Stimulated activated CD8-positive, alpha-beta memory T cell treated with anti-CD3 and anti-CD28 coated beads, Interleukin-7, amount 100 ng/mL, for 48 hours (primary cell): ENCODE measurements at regions not wholly inside any gene's neighbourhood (a gene's known extent, or its start where the extent isn't known, plus 50 kb on each side); places are given as distances from the start of the nearest gene placed in this dataset.

ENCODE experiments used
- DNase-seq, 2 donors: peaks; one replicate each; pipeline ENCODE4 v3.0.0-alpha.2; 2020; ENCODE audit warnings: low read depth in 1 of 2; ENCODE audit errors: extremely low read depth in 1 of 2

DNA sequence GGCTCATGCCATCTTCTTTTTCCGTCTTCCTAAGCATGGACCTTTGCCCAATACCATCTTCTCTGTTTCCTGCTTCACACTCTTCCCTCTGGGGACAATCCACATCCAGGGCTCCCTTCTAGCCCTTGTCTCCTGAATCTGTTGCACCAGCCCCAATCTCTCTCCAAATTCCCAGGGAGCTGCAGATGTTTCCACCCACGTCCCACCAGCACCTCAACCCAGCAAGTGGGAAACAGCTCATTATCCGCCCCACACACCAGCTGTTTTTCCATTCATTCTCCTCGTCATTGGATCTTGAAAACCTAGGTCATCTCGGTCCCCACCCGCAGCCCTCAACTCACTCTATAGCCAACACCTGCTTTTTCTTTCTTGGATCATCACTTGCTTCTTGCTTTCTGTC is 185.0 kb upstream of the CDYL start:
- DNase-seq = no peak

DNA sequence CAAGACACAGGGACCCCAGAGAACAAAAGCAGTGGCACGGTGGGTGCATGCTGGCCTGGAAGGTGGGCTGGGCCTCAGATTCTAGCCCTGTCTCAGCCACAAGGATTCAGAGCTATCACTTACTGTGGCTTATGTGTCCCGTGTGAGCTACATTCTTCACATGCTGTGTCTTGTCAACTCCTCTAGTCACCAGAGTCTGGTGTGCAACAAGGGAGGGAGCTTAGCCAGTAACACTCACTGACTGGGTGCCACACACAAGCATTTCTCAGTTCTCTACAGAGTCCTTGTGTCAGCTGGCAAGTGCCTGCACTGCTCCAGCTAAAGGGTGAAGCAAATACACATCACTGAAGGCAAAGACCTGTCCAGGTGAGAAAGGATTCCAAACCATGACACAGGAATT is 186.9 kb upstream of the CDYL start:
- DNase-seq = no peak

DNA sequence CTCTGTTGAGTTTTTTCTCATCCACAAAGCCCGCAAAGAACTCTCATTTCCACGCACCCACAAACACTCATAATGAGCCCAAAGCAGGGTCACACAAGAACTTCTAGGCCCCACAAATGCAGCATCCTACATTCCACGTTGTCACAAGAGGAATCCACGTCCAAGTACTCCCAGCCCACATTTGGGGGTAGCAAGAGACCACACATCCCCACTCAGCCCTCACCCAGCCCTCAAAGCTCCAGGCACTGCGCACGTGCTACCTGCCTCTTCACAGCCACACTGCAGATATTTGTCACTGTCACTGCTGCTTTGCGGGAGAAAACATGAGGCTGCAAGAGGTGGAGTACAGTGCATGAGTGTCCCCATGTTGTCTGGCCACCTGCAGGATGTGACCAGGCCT is 187.6 kb upstream of the CDYL start:
- no peak for DNase-seq

DNA sequence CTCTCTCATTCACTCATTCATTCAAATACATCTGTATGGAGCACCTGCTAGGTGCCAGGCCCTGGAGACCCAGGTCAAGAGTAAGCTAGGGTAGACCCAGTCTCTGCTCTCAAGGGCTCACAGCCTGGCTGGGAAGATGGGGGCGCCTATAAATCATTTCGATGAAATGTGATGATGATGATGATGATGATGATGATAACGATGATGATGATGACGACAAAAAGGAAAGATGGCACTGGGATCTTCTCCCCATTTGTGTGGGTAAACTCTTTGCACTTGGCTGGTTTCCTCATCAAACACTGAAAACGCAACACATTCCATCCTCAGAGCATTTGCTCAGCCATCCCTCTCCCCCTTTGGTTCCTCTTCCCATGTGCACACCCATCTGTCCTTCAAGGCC is 188.0 kb upstream of the CDYL start:
- no peak for DNase-seq

DNA sequence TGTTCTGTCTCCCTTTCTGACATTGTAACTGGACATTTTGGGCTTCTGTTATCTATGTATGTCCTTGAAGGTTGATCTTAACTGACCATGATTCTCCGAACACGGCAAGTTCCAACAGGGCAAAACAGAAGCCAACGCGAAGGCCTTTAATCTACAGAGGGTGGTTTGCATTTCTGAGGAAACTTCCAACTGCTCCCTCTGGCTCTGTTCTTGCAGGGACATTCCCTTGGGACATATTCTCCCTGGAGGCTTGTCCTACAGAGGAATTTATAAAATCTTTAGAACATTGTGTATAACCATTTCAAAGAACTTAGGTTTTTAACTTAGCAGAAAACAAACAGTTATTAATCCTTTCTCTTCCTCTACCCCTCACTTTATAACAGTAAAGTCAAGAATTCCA is 189.0 kb upstream of the CDYL start:
- DNase-seq = no peak

DNA sequence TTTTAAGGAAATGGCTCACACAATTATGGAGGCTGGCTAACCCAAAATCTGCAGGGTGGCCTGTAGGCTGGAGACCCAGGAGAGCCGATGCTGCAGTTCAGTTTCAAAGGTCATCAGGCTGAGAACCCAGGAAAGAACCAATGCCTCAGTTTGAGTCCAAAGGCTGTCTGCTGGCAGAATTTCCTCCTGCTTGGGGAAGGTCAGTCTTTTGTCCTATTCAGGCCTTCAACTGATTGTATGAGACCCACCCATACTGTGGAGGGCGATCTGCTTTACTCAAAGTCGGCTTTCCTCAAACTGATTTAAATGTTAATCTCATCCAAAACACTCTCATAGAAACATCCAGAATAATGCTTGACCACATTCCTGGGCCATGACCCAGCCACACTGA is 189.7 kb upstream of the CDYL start:
- no peak for DNase-seq

DNA sequence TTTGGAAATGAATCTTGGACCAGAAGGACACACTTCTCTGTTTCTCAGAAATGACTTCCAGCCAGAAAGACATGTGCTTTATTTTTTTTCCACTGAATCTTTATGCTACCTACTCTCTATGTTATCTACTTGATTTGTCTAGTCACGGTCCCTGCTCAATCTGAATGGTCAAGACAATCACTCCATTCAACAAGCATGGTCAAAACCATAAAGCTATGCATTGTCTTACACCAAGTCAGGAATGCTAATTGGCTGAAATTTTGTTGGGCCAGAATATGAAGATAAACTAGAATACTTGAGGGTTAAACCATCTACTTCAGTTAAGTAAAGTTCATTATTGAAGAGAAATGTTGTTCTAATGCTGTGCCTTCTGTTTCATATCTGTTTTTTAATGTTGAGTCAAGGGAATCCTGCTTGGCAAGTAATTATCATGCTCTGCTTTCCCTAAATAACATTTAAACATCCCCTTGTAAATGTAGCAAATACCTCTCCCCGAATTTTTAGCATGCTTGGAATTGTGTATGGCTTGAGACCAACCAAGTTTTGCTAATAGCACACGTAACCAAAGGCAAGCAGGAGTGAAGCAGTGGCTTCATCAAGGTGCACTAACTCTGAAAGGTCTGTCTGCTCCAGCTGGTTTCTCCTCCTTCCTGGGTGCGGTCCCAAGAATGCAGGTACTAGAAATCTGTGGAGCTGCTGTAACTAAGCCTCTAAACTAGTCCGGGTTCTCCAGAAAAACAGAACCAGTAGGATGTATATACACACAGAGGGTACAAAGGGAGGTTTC is 190.3 kb upstream of the CDYL start:
- no peak for DNase-seq

DNA sequence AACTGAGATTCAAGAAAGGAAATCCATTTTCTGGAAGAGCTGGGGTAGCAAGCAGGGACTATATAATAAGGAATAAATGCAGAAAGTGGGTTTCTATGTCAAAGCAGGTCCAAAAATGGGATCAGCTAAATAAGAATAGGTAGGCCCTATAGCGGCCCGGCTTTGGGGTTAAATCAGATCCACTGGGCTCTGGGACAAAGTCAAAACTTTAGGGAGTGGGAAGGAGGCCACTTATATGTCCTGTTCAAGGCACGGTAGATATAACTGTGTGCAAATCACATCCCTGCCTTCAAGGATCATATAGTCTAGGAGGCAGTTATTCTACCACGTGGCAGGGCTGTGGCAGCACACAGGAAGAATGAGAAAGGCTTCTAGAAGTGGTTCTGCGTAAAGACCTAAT is 191.4 kb upstream of the CDYL start:
- no peak for DNase-seq

DNA sequence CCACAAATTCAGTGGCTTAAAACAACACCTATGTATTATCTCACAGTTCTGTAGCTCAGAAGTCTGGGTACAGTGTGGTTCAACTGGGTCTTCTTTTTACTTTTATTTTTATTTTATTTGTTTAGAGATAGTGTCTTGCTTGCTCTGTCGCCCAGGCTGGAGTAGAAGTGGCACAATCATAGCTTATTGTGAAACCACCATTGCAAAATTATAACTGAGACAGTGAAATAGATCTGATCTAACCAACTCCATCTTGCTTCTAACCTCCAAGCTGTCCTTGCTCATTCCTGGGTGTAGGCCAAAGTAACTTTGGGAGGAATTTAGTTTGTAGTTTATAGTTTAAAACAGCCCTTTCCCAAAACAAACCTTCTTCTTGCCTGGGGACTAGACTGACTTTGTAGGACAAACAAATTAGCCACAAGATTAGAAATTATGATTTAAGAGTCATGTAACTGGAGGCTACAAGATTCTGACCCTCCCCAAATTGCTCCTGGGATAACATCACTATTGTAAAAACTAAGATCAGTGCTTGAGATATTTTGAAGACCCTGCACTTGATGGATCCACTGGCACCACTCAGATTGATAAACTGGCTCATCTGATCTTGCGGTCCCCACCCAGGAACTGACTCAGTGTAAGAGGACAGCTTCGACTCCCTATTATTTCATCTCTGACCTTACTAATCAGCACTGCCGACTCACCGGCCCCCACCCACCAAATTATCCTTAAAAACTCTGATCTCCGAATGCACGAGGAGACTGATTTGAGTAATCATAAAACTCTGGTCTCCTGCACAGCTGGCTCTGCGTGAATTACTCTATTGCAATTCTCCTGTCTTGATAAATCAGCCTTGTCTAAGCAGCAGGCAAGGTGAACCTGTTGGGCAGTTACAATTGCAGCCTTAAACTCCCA is 193.4 kb upstream of the CDYL start:
- DNase-seq = no peak

DNA sequence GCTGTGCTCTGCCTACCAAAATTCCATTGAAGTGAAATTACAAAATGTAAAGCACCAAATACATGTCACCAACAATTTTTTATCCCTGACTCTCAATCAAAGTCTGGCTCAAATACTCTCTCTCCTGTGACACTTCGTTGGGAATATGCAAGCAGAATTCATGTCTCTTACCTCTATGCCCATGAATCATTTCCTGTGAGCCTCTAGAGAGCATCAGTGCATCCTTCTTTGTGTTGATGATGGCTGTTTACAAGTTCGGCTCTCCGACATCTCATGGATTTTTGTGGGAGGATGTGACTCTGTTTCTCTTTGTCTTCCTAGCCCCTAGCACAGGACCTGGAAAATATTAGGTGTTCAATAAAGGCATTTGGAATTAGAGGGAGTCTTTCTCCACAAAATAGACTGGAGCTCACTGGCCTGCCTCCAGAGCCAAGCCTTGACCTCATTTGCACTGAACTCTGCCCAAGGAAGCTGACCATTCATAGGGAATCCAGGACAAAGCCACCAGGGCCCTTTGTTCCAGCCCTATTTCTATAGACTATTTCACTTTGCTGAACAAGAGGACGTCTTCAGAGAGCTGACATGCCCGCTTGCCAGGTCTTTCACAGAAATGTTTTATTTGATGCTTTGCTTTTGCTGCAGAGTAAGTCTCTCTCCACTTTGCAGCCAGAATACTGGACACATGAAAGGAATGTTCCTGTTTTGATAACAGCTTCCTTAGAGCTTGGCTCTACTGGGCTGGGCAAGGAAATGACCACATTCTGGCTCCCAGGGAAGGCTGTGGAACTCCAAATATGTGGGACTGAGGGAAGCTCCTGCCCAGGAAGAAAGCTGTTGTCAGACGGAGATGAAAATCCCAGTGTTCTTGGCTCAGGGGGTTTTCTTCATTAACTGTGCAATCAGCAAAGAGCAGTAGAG is 194.5 kb upstream of the CDYL start:
- no peak for DNase-seq

DNA sequence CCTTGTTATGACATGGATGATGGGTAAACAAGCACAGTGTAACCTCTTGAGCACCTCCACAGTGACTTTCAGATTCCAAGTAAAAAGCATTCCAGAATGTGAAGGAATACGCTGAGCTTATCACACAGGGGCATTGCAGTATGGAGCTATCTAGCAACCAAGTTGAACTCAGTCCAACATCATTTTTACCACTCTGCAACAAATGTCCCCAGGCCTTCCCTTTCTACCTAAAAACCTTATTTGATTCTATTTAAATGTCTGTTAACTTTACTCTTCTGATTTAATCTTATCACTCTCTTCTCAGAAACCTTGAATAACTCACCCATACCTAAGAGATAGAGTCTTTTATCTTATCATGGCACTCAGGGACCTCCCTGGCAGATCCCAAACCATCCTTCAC is 195.8 kb upstream of the CDYL start:
- DNase-seq = no peak

DNA sequence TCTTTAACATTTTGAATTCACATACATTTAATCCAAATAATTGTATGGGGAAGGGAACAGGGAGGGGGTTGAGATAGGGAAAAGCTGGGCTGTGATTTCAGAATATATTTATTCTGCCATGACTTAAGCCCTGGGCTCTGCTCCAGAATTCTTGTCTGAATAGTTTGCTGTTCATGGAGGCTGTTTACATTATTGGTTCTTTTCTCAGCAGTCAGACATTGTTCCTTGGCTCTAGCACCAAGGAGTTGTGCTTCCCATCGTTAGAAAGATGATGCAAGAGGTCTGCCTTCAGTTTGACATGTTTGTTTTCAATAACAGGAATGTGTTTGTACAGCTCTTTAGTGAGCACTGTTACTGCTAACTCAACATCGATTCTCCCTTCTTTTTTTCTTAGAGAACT is 198.8 kb upstream of the CDYL start:
- DNase-seq = no peak

DNA sequence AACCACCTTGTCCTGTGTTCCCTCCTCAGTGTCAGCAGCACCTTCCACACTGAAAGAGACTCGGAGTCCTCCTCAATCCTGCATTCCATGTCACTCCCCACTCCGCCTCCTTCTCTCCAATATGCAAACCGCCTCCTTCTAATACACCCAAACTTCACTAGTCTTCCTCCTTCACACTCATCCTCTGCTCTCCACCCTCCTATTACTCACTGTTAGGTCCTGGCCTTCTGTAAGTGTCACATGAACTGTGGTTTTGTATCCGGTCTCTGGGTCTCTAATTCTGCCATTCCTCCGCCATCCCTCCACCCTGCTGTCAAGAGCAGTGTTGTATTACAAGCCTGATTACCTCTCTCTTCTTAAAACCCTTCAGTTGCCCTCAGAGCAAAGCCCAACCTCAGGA is 200.5 kb upstream of the CDYL start:
- no peak for DNase-seq

DNA sequence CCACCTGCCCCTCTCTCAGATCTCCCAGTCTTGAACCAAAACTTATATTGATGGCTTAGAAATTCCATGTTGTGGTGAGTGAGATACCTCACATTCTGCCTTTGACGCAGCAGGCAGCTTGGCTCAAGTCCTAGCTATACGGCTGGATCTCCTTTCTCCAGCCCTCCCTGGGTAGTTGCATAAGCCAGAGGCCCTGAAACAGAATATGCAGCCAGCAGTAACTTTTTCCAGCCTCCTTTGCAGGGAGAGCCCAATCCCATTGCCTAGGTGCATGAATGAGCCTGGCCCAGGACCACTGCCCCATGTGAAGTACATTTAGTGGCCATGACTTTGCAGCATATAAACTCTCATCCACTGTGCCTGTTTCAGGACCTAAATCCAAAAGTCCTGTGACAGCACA is 202.2 kb upstream of the CDYL start:
- DNase-seq = no peak

DNA sequence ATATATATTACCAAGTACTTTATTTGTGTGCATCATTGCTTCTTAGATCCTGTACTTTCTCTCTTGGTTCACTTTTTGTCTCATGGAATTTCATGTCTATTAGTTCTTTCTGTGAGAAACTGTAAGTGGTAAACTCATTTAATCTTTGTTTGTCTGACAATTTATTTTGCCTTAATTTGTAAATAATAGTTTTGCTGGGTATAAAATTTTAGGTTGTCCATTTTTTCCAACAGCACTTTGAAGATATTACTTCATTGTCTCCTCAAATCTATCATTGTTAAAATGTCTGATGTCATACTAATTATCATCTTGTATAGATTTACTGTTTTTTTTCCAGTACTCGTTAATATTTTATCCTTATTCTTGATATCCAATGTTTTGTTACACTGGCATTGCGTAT is 205.2 kb upstream of the CDYL start:
- no peak for DNase-seq

DNA sequence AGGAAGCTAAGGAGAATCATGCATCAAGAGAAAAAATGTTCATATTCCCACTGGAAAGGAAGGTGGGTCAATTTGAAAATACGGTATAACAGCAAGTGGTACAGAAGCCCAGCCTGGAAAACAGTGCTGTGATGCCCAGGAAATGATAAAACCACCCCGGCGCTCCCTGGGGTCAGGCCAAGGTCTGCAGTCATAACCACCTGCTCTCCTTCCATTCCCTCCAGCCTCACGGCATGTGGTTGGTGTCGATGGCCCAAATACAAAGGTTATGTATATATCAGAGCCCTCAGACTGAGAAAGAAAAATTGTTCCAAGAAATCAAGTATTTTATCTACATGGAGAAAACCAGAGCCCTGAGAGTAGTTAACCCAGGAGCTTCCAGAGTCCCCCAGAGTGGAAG is 208.1 kb upstream of the CDYL start:
- DNase-seq = no peak

DNA sequence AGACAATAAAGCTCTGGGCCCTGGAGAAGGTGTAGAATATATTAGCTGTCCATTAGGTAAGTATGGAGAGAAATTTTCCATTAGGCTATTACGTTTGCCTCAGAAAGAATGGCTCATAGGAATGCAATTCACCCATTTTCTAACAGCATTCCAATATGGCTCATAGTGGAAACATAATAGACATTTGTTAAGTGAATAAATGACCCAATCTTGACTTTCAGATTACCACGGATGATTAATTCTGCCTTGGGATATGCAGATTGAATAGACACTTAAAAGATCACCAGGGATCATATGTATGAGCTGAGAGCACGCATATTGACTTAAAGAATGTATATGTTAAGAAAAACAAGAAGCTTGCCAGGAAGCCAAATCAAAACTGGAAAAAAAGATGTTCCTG is 209.1 kb upstream of the CDYL start:
- no peak for DNase-seq

DNA sequence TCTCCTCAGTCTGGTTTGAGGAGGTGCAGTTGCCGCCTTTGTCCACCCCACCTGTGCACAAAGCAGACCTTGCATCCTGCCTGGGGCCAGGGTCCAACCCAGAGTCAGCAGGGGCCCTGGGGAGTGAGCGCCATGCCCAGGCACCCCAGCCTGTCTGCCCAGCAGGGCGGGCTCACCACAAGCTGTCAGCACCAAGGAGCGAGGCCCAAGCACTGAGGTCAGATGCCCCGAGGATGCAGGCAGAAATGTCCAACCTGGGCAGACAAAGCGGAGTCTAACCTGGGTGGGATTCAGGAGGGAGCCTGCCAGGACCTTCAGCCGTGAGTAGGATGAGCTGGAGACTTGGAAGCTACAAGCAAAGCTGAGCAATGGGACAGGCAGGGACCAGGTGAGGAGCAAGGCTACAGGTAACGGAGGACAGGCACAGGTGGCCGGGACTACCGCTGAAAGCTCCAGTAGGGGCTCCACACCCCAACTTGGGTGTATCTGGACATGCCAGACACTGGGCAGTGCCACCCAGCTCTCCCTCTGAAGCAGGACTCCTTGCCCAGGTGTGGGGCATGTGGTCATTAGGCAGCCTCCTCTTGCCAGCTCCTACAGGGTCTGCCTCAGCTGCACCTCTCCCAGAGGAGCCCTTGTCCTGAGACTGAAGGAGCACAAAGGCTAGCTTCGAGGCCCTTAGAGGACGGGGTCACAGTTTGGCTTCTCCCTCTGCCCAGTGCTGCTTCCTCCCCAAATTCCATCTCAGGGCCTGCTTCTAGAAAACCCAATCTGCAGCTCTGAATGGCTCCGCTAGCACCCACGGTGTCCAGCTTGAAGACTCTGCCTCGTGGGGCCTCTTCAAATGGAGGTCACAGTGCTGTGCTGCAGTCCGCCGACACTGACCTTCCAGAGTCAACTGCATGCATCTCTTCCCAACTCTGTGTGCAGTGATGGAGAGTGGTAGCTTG is 210.6 kb upstream of the CDYL start:
- no peak for DNase-seq

DNA sequence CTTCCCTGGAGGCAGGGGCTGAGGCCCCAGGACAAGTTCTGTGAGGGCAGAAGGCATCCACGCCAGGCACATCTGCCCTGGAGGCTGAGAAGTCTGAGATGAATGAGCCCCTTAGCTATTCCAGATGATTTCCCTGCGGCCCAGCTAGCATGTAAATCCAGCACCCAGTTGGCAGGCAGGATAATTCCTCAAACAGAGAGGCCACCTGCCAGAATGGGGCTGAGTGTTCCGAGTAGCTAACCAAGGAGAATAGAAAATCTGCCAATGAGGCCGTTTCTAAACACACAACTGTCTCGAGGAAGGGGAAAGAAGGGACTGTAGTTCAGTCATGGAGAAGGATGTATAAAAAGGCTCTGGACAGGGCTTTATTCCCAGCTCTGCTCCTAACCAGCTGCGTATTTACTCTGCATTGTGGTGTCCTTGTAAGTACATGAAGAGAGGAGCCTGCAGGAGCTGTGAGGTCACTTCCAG is 211.4 kb upstream of the CDYL start:
- no peak for DNase-seq

DNA sequence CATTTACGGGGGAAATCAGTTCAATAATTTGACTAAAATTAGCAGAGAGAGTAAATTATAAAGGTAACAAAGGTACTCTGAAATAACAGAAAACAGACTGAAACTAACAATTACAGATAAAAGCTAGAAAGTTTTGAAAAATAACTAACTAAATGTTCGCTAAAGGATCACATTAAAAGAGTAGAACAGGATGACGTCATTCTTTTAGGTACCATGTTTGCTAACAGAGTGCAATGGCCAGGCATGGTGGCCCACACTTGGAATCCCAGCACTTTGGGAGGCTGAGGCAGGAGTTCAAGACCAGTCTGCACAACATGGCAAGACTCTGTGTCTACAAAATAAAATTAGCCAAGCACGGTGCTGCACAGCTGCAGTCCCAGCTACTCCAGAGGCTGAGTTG is 212.3 kb upstream of the CDYL start:
- no peak for DNase-seq
